GM19455 (cell line): ENCODE measurements at regions not wholly inside any gene's neighbourhood (a gene's known extent, or its start where the extent isn't known, plus 50 kb on each side); places are given as distances from the start of the nearest gene placed in this dataset.

Source experiments
- ATAC-seq: cut with Tn5 transposase; IDR thresholded peaks from one replicate; pipeline ENCODE4 v1.9.1; 2021; ENCODE audit not compliant: unreplicated experiment

GRCh38 chr6:65819152-65819551 lies 112.1 kb upstream of the EYS start:
- ATAC-seq = no peak

- ATAC-seq = no peak
These were observed 111.5 kb upstream of the EYS start for GRCh38 chr6:65818576-65818975.

- no peak for ATAC-seq
These were observed 110.0 kb upstream of the EYS start for GRCh38 chr6:65816991-65817390.

GRCh38 chr6:65814071-65814470 lies 107.0 kb upstream of the EYS start:
- ATAC-seq = no peak

- ATAC-seq = no peak
These were observed 96.2 kb upstream of the EYS start for GRCh38 chr6:65803186-65803585.

- no peak for ATAC-seq
These were observed 92.4 kb upstream of the EYS start for GRCh38 chr6:65799389-65799788.

- ATAC-seq = no peak
These were observed 91.4 kb upstream of the EYS start for GRCh38 chr6:65798280-65799014.

GRCh38 chr6:65790666-65791065 lies 83.6 kb upstream of the EYS start:
- ATAC-seq = no peak

GRCh38 chr6:65787787-65788186 lies 80.8 kb upstream of the EYS start:
- ATAC-seq = no peak

- ATAC-seq = no peak
These were observed 79.8 kb upstream of the EYS start for GRCh38 chr6:65786815-65787214.

- no peak for ATAC-seq
These were observed 73.7 kb upstream of the EYS start for GRCh38 chr6:65780691-65781090.

GRCh38 chr6:65776332-65776731 lies 69.3 kb upstream of the EYS start:
- no peak for ATAC-seq

- no peak for ATAC-seq
These were observed 64.9 kb upstream of the EYS start for GRCh38 chr6:65771946-65772345.

- ATAC-seq = no peak
These were observed 54.9 kb upstream of the EYS start for GRCh38 chr6:65761890-65762289.

- ATAC-seq = no peak
These were observed 53.3 kb upstream of the EYS start for GRCh38 chr6:65760285-65760684.
